ENCODE measurements at regions not wholly inside any gene's neighbourhood (a gene's known extent, or its start where the extent isn't known, plus 50 kb on each side); places are given as distances from the start of the nearest gene placed in this dataset.

- POLR2A ChIA-PET: no interaction called here
- Histone ChIP-seq H3K4me3 (replicated peaks in 1 of 2; ENCODE audit: low read depth in 1 of 2, low read length in 2 of 2) (no peak overlapping the region), H3K36me3 (ENCODE audit: control insufficient read depth in 1 of 2, insufficient read depth in 2 of 2, low read length in 2 of 2) (no peaks in the 10 kb centered on the region), H3K79me2 (ENCODE audit: insufficient read depth, low read length) (no peaks in the 10 kb centered on the region), H3K27ac (ENCODE audit: low read depth, low read length) (no peak overlapping the region), H4K20me1 (ENCODE audit: insufficient read depth) (no peaks in the 10 kb centered on the region), H3K4me2 (ENCODE audit: low read length) (no peak overlapping the region), H2AFZ (ENCODE audit: low read depth, low read length, poor library complexity, severe bottlenecking) (no peak overlapping the region), H3K27me3 (ENCODE audit: insufficient read depth, low read length) (no peaks in the 10 kb centered on the region), H3K9me3 (ENCODE audit: control insufficient read depth in 1 of 2, insufficient read depth in 1 of 2, low read depth in 1 of 2, low read length in 2 of 2) (no peaks in the 10 kb centered on the region), H3K4me1 (ENCODE audit: control insufficient read depth in 1 of 2, insufficient read depth in 2 of 2, low read length in 2 of 2) (no peaks in the 10 kb centered on the region), H3K9me2 (ENCODE audit: insufficient read depth) (no peaks in the 10 kb centered on the region), H3K9ac (ENCODE audit: low read length) (no peak overlapping the region)
- no peak for TF ChIP-seq ZBTB33 (IDR thresholded peaks at IDR 0.05; ENCODE audit: extremely low read depth, insufficient replicate concordance, low read length)
- TF ChIP-seq REST (IDR thresholded peaks at IDR 0.05; ENCODE audit: low read depth): no peak
- TF ChIP-seq FOSL1 (IDR thresholded peaks at IDR 0.05; ENCODE audit: low read depth): no peak
- TF ChIP-seq ATF3 (IDR thresholded peaks at IDR 0.05): no peak
- no peak for TF ChIP-seq CEBPB (IDR thresholded peaks at IDR 0.05; ENCODE audit: low read depth)
- no peak for TF ChIP-seq RAD21 (IDR thresholded peaks at IDR 0.05; ENCODE audit: low read depth)
- TF ChIP-seq ZFX (IDR thresholded peaks at IDR 0.05): no peak
- no peak for TF ChIP-seq SIN3A (IDR thresholded peaks at IDR 0.05; ENCODE audit: low read depth)
- no peak for TF ChIP-seq MAX (IDR thresholded peaks at IDR 0.05)
- no peak for TF ChIP-seq TCF7L2 (IDR thresholded peaks at IDR 0.05; ENCODE audit: borderline replicate concordance, extremely low read depth, insufficient read depth, insufficient read length)
- RAD21 ChIA-PET (ENCODE audit: low non-redundant PET in 1 of 2, low total read pairs in 2 of 2, uncharacterized antibody in 2 of 2, unreplicated experiment in 2 of 2): no interaction called here
- CTCF ChIA-PET: no interaction called here
- ATAC-seq: no peak
- no TSS peak for BruUV-seq (replicated peaks)
- DNase-seq (ENCODE audit: low read depth, low spot score): no peak
- intact Hi-C loops (cut with micrococcal nuclease): no loop called here
Observed at GRCh38 chr2:207423886-207424285, 105.9 kb upstream of the CREB1 start.
